Activated CD4-positive, alpha-beta T cell treated with anti-CD3 and anti-CD28 coated beads for 4 hours (primary cell): ENCODE measurements at regions not wholly inside any gene's neighbourhood (a gene's known extent, or its start where the extent isn't known, plus 50 kb on each side); places are given as distances from the start of the nearest gene placed in this dataset.
"Not testable (repeated sequence)": the region's sequence is repeated elsewhere in the genome, so short reads cannot be mapped to it uniquely, and the experiment has no call there.

ENCODE experiments used
- DNase-seq, 2 donors: peaks; one replicate each; pipeline ENCODE4 v3.0.0-alpha.2; 2020

DNA sequence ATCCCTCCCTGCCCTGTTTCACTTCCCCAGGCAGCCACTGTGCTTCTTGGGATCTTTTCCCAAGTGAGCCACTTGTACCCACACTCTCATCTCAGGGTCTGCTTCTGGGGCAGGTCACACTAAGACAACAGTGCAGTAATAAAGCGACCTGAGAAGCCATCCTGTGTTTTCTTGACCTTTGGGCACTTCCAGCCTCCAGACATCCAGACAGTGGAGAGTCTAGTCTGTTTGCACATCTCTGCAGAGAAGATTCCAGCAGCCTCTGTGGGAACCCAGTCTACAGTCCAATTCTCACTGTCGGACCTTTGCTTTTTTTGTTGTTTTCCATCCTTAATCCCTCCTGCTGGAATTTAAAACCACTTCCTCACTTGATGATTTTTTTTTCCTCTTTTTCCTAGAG, 50.3 kb upstream of the ATP6AP2 start:
- DNase-seq: no peak

DNA sequence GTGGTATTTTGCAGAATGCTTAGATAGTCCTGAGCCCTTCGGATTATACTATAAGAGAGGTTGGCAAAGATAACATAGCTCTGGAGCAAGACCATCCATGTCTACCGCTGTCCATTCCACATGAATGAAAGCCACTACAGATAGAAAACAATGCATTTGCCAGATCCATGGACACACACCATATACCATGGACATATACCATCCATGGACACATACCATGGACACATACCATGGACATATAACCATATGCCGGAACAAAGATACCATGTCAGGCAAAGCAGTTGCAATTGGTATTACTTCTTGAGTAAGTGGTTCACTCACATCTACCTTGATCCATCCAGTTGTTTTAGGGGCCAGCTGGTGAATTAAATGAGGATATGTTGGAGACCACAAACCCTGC, 53.2 kb upstream of the ATP6AP2 start:
- DNase-seq: no peak

DNA sequence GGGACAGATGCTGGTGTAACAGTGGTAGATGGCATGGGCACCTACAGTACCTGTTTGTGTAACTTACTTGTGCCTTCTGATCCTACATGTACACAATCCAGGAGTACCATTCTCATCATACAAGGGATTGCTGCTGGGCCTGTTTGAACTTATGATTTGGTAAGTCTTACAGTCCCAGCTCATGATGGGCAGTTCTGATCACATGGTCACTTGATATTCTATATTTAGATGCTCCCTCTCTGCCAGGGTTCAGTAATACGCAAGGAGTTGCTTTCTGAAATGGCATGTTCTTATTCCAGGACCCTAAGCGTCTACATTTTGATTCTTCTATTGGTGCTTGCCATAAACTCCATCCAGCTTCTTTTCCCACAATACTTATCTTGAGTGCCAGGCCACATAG, 54.4 kb upstream of the ATP6AP2 start:
- DNase-seq: no peak

DNA sequence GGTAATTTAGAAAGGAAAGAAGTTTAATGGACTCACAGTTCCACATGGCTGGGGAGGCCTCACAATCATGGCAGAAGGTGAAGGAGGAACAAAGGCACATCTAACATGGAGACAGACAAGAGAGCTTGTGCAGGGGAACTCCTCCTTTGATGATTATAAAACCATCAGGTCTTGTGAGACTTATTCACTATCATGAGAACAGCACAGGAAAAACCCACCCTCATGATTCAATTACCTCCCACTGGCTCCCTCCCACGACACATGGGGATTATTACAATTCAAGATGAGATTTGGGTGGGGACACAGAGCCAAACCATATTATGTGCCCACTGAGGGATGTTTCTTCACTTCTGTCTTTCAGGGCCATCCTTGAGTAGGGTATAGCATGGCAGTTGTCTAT, 54.9 kb upstream of the ATP6AP2 start:
- DNase-seq: not testable (repeated sequence)

DNA sequence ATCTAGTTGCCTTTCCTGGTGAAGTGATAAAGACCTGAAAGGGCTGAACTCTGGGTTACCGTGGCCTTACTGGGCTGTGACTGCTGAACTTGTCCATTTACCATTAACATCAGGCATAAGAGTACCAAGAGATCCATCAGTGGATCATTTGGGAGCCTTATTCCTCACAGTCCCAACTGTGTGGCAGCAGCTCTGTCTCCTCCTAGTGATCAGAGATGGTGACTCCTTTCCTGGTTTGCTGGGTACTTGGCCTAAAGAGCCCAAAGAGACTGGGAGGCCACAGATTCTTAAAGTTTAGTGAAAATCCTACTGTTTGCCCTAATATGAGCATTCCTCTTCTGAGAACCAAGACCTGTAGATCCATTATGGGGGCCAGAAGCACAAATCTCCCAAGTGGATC, 56.3 kb upstream of the ATP6AP2 start:
- no peak for DNase-seq

DNA sequence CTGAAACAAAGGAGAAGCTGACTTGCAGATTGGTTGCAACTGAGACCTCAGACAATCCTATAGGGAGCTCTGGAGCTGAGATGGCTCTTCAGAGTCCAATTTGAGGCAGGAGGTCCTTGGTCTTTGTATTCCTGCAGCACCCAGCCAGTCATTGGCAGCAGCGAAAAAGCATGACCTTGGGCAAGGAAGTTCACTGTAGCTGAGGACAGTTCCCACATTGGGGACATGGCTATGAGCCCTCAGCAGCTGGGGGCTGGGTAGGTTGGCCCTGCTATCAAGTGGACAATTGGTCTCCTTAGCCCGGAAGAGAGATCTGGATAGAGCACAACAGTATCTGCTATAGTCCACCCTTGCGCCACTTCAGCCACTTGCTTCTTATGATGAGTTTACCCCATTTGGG, 56.9 kb upstream of the ATP6AP2 start:
- no peak for DNase-seq

DNA sequence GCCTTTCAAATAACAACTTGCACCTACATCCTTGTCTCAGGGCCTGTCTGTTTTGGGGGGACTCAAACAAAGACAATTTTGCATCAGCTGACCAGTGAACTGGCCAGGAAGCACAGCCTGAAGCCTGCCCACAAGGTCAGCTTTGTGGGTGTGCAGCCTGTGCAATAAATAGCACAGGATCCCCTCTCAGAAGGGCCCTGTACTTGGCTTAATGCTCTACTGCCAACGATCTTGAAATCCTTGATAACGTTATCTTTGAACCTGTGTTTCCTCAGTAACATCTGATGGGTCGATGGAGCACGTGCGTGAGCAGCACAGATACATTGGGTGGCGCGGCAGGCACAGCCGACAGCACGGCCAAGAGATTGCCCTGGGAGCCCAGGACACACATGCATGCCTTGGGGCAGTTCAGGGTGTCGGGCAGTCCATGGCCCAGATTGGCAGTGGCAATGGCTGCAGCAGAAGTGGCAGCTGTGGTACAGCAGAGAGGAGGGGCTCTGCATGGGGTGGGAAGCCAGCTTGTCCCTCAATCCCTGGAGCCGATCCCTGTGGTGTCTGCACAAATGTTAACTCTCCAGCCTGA, 58.8 kb upstream of the ATP6AP2 start:
- no peak for DNase-seq

DNA sequence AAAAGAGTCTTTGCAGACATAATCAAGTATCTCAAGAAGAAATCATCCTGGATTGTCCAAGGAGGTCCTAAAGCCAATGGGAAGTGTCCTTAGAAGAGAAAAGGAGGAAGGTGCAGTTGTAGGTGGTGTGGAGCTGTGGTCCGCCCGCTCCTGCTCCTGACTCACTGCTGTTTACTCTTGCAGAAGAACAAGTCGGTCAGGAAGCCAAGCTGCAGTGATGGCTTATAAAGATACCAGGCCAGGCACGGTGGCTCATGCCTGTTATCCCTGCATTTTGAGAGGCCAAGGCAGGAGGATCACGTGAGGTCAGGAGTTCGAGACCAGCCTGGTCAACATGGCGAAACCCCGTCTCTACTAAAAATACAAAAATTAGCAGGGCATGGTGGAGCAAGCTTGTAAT, 66.4 kb upstream of the ATP6AP2 start:
- DNase-seq: no peak

DNA sequence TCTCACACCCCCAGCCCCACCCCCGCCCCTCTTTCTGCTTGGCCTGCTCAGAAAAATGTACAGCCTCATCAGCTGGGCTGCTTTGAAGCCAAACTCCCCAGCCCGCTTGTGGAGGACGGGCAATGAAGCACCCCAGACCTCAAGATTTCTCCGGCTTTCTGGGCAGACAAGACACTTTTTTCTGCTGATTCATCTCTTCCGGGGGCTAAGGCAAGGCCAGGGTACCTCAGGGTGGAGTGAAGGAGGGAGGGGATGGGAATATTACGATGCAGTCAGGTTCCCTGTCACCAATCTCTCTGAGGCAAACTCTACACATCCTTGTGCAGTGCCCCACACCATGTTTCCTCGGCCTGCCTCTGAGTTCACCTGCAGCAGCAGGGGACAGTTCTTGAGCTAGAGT, 66.9 kb upstream of the ATP6AP2 start:
- DNase-seq: no peak

DNA sequence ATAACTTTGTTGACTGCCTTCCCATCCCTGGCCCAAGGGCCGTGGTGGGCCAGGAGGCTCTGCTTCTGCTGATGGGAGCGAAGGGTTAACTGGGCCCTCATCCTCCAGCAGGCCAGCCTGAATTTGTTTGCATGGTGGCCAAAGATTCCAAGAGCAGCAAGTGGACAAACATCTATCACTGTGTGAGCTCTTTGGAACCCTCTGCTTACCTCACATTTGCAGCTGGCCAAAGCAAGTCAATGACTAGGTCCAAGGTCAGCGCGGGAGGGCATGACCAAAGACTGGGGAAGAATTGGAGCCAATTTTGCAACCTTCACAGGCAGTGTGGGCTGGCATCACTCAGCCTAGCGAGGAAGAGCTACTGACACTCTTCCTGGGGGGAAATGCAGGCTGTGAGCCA, 67.8 kb upstream of the ATP6AP2 start:
- no peak for DNase-seq

DNA sequence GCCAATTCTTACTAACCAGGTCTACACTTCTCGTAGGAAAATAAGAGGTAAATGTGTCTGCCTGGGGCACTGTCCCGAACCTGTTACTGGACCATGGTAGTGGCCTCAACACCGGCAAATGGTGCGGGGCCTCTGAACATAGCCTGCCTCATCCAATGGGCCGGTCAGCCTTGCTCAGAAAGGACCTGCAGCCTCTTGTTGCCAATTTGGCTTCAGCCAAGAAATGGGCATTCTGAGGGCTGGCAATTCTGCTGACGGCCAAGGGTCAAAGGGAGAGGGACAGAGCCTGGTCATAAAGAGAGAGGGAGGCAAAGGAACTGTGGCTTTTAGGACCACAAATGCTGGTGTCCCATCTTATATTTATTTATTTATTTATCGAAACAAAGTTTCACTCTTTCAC, 69.5 kb upstream of the ATP6AP2 start:
- no peak for DNase-seq

DNA sequence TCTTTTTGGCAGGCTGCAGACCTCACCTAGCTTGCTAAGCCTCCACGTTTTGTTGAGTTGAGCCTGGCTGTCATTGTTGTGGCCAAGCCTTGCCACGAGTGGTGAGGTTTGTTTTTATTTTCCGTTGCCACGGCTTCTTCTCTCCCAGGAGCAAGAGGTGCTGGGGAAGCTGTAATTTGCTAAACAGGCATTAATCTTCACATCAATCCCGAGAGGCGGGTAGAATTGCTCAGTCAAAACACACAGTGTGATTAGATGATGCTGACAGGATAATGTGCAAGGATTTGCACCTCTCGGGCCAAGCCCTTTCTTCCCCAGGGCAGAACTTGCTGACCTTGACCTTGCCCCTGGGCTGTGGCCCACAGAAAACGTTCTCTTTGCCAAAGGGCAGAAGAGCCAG, 72.2 kb upstream of the ATP6AP2 start:
- no peak for DNase-seq

DNA sequence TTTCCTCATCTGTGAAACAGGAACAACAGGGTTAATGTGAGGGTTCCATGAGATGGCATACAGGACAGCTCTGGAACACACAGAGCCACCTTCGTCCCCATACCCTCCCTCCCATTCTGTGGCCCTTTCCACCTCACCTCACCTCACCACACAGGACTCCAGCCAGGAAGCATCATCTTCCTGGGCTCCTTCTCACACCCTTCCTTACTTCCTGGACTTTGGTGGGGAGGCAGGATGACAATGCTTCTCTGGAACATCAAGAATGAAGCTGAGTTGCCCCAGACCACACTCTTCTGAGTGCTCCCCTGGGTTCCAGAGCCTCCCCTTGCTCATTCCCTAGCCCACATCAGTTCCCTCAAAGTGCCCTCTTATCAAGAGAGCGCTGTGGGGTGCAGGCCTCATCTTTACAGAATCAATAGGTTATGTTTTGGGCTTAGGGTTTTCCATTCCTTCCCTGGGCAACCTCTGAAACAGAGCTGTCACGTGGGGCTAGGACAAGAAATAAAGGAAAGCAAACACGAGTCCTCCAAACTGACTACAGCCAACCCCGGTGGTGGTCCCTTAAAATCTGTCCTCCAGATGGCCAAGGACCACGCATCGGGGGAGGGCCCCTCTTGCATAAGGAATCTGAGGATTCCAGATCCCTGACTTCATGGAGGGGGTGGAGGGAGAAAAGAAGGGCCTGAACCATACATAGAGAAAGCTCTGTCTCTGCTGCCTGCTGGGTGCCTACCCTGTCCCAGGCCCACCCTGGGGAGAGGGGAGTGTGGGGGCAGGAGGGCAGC, 74.4 kb upstream of the ATP6AP2 start:
- no peak for DNase-seq

DNA sequence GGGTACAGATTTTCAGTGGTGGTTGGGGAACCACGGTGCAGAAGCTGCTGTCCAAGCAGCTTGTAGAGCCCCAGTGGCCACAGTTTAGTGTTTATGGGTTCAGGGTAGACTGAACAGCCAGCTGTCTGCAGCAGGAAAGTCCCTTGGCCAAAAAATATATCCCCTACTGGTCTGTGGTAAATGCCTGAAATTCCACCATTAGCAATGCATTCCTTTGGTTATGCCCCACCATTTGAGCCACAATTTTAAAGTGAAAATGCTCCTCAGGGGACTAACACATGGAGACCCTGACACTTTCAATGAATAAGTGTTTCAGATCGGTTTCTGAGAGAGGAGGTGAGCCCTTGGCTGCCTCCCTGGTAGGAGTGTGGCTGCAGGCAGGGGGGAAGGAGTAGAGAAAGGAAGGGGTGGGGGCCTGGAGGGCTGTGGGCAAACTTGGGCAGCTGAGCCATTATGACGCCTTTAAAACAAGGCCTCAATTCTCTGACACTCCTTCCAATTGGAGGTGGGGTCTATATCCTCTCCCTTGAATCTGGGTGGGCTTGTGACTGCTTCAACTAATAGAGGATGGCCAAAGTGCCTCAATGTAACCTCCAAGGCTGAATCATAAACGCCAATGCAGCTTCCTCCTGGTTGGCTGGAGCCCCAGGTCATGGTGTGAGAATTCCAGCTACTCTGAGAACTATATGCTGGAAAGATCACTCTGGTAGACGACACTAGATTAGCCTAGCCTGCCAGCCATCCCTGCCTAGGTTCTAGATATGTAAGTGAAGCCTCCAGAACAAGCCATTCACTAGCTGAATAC, 75.8 kb upstream of the ATP6AP2 start:
- no peak for DNase-seq

DNA sequence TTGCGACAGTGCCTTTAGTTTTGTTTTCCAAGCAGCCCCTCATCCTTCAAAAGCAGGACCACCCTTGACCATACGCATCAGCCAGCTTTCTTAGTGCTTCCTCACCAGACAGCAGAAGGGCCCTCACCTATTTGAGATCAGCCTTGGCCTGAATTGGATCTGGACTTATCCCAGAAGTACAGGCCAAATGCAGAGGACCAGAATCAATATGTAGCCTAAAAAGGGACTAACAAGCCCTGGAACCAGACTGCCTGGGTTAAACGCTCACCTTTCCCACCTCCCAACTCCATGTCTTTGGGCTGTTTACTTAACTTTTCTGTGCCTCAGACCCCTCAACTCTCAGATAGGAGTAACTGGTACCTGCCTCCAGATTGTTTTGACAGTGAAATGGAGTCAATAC, 77.7 kb upstream of the ATP6AP2 start:
- DNase-seq: no peak

DNA sequence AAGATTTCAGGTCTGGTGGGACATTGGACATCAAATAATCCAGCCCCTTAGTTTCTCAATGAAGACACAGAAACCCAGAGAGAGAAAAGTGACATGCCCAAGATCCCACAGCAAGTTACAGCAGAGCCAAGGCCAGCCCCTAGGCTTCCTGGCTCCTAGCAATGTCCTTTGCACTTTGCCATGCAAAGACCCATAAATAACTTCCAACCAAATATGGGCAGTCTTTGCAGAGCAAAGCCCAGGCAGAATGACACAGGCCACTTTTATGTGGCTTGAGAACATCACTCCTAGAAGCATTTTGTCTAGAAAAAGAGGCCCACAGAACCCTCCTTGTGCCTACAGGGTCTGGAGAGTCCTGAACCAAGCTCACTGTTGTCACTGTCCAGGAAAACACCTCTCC, 78.1 kb upstream of the ATP6AP2 start:
- no peak for DNase-seq

DNA sequence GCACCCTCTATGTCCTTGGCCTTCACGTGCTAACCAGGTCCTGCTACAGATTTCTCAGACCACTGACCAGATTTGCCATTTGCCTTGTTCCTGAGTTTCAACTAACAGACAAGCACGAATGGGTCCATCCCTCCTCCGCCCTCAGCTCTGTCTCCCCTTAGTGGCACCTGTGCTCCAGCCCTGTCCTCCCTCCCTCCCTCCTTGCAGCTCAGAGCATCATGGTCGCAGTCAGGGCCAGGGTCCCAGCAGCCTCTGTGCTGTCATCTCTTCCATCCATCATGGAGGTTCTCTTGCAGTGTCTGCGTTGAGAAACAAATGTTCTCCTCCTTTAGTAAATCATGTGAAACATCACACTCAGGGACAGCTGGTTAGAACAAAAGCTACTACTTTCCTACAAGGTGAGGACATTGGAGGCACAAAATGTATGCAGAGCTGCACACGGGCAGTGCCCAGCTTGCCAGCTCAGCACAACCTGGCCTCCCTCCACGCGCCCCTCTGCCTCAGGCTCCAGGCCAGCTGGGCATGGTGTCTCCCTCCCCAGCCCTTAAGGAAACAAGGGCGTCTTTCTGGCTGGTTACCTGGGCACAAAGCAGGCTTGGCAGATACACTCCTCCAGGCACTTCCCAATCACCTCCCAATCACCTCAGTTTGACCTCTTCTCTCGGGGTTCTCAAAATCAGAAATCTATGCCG, 79.5 kb upstream of the ATP6AP2 start:
- no peak for DNase-seq

DNA sequence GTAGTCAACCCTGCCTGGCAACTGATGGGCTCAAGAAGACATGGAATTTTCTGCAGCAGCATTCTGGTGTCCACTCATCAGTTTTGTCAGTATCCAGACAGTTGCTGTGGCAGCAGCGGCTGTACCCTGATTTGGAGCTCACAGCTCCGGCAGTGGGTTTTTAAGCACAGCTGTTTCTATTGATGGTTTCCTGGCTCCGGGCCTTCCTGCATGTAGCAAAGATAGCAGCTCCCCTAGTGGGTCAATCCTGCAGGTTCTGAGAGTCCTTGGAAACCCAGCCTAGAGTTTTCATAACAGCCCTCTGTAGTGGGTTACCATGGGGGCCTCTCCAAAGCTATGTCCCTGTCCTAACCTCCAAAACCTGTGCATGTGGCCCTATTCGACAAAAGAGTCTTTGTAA, 84.0 kb upstream of the ATP6AP2 start:
- no peak for DNase-seq

DNA sequence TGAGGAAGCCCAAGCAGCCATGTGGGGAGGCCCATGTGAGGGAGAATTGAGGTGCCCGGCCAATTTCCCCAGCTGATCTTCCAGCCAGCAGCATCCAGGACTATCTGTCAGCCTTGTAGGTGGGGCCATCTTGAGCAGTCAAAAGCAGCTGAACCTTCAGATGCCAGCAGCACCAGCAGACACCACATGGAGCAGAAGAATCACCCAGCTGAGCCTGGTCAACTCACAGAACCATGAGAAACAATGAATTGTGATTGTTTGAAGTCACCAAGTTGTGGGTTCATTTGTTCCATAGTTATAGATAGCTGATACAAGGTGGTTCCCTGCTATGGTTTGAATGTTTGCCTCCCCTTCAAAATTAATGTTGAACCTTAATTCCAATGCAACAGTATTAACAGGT, 85.1 kb upstream of the ATP6AP2 start:
- no peak for DNase-seq

DNA sequence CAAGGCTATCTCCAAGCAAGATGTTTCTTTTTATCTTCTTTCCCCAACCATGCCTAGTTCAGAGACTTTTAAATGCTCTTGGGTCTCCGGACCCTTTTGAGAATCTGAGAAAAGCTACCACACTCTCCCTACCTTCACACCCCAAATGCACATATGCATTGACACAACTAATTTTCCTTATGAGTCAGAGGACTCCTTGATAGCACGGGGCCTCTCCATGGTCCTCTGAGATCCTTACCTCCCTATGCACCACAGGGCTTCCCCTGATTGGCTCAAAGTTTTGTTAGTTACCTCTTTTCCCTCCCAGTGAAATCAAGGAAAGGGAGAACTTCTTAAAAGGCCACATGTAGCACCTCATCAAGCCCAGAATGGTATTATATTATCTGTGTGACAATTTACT, 86.8 kb upstream of the ATP6AP2 start:
- no peak for DNase-seq

DNA sequence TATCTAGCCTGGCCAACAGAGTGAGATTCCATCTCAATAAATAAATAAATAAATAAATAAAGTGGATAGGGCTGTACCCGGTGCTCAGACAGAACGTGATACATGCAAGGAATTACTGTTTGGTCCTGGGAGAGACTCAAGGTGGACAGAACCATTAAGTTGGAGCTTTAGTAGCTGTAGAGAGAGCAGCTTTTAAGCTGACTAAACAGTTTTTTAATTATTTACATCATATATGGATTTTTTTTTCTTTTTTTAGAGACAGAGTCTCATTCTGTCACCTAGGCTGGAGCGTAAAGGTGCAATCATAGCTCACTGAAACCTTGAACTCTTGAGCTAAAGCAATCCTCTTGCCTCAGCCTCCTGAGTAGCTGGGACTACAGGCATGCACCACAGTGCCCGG, 92.5 kb upstream of the ATP6AP2 start:
- no peak for DNase-seq

DNA sequence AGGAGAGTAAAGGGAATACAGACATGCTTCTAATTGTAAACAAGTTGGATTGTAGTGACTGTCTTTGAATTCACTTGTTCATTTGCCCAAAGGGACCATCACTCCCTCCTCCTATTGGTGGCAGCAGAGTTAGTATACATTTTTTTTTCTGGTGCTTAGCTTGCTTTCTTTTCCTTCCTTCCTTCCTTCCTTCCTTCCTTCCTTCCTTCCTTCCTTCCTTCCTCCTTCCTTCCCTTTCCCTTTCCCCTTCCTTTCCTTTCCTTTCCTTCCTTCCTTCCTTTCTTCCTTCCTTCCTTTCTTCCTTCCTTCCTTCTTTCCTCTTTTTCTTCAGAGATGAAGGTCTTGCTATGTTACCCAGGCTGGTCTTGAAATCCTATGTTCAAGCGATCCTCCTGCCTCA, 94.8 kb upstream of the ATP6AP2 start:
- DNase-seq: no peak

DNA sequence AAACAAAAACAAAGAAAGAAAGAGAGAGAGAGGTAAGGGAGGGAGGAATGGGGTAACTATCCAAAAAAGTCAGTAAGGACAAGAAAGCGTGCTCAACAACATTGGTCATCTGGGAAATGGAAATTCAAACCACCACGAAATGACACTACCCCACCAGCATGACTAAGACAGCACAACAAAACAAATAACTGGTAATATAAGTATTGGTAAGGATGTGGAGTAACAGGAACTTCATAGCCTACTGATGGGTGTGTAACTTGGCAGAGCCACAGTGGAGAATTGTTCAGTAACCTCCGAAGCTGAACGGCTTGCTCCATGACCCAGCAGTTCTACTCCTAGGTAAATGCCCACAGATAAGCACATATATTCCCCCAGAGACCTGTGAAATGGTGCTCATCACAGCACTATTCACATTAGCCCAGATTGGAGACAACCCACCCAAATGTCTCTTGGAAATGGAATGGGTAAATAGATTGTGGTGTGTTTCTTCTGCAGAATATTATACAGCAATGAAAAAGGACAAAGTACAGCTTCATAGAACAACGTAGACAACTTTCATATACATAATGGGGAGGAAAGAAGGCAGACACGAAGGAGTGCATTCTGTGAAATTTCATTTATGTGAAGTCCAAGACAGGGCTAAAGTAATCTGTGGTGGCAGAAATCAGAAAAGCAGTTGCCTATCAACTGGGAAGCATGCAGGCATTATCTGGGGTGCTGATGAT, 95.5 kb upstream of the ATP6AP2 start:
- no peak for DNase-seq
